HL-60 (cell line): ENCODE measurements at regions not wholly inside any gene's neighbourhood (a gene's known extent, or its start where the extent isn't known, plus 50 kb on each side); places are given as distances from the start of the nearest gene placed in this dataset.

Source experiments
- DNase-seq, 2 experiments: peaks; one replicate each; pipeline ENCODE4 v3.0.0-alpha.2; 2010 to 2020; ENCODE audit warnings: low read depth in 1 of 2, low spot score in 1 of 2
- H3K27ac ChIP-seq: fragments of 250-450 bp; sonication (Bioruptor Pico); replicated peaks from 2 replicates; pipeline ENCODE4 v1.5.1; 2020; ENCODE audit warnings: mild to moderate bottlenecking, moderate library complexity
- H3K27me3 ChIP-seq: fragments of 250-450 bp; sonication (Bioruptor Pico); 2 replicates; pipeline ENCODE4 v1.5.1; 2021; ENCODE audit warnings: mild to moderate bottlenecking, moderate library complexity; ENCODE audit not compliant: insufficient read depth, poor library complexity, severe bottlenecking
- H3K4me3 ChIP-seq: replicated peaks from 2 replicates; pipeline ENCODE4 v1.5.1; 2011; ENCODE audit warnings: mild to moderate bottlenecking, control low read depth, low read length; ENCODE audit not compliant: insufficient read depth
- GABPA ChIP-seq: IDR thresholded peaks from 2 replicates; pipeline ENCODE4 v1.6.1; 2012; ENCODE audit warnings: low read depth
- POLR2AphosphoS5 ChIP-seq: IDR thresholded peaks from 2 replicates; pipeline ENCODE4 v1.6.1; 2012; ENCODE audit warnings: low read depth
- SPI1 ChIP-seq: IDR thresholded peaks from 2 replicates; pipeline ENCODE4 v1.6.1; 2012; ENCODE audit warnings: low read depth, mild to moderate bottlenecking, borderline replicate concordance
- TF ChIP-seq, protein P1 (sequence below): IDR thresholded peaks from one replicate; pipeline ENCODE4 v1.5.1; 2011; ENCODE audit warnings: low read length, control low read depth, inconsistent platforms; ENCODE audit not compliant: insufficient read depth
- TF ChIP-seq, protein P2 (sequence below): IDR thresholded peaks from 2 replicates; pipeline ENCODE4 v1.6.1; 2012; ENCODE audit warnings: low read depth; ENCODE audit not compliant: insufficient replicate concordance

DNA sequence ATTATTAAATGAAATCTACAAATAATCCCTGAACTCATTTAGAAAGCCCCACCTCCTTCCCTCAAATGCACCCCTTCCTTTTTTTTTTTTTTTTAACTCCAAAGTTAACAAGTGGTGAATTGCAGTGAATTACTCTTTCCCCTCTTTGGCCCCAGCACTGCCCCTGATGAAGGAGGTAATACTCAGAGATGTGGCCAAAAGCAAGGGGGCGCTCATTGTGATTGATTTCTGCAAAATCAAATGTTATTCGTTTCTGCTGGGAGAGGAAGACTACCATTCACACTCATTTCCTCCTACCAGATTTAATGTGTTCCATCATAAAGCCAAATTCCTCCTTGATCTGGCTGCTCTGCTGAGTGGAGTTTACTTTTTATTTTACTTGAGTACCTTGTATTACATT, 259.4 kb downstream of the GPD2 start:
- Histone ChIP-seq H3K27ac (no peak overlapping the region), H3K4me3 (no peak overlapping the region), H3K27me3 (peaks cover 2% of the 10 kb centered on the region)
- TF ChIP-seq SPI1 (no peak), GABPA (no peak), POLR2AphosphoS5 (no peak)
- TF ChIP-seq, protein P1, sequence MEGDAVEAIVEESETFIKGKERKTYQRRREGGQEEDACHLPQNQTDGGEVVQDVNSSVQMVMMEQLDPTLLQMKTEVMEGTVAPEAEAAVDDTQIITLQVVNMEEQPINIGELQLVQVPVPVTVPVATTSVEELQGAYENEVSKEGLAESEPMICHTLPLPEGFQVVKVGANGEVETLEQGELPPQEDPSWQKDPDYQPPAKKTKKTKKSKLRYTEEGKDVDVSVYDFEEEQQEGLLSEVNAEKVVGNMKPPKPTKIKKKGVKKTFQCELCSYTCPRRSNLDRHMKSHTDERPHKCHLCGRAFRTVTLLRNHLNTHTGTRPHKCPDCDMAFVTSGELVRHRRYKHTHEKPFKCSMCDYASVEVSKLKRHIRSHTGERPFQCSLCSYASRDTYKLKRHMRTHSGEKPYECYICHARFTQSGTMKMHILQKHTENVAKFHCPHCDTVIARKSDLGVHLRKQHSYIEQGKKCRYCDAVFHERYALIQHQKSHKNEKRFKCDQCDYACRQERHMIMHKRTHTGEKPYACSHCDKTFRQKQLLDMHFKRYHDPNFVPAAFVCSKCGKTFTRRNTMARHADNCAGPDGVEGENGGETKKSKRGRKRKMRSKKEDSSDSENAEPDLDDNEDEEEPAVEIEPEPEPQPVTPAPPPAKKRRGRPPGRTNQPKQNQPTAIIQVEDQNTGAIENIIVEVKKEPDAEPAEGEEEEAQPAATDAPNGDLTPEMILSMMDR = no peak
- TF ChIP-seq, protein P2, sequence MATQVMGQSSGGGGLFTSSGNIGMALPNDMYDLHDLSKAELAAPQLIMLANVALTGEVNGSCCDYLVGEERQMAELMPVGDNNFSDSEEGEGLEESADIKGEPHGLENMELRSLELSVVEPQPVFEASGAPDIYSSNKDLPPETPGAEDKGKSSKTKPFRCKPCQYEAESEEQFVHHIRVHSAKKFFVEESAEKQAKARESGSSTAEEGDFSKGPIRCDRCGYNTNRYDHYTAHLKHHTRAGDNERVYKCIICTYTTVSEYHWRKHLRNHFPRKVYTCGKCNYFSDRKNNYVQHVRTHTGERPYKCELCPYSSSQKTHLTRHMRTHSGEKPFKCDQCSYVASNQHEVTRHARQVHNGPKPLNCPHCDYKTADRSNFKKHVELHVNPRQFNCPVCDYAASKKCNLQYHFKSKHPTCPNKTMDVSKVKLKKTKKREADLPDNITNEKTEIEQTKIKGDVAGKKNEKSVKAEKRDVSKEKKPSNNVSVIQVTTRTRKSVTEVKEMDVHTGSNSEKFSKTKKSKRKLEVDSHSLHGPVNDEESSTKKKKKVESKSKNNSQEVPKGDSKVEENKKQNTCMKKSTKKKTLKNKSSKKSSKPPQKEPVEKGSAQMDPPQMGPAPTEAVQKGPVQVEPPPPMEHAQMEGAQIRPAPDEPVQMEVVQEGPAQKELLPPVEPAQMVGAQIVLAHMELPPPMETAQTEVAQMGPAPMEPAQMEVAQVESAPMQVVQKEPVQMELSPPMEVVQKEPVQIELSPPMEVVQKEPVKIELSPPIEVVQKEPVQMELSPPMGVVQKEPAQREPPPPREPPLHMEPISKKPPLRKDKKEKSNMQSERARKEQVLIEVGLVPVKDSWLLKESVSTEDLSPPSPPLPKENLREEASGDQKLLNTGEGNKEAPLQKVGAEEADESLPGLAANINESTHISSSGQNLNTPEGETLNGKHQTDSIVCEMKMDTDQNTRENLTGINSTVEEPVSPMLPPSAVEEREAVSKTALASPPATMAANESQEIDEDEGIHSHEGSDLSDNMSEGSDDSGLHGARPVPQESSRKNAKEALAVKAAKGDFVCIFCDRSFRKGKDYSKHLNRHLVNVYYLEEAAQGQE = no peak
- no peak for DNase-seq

DNA sequence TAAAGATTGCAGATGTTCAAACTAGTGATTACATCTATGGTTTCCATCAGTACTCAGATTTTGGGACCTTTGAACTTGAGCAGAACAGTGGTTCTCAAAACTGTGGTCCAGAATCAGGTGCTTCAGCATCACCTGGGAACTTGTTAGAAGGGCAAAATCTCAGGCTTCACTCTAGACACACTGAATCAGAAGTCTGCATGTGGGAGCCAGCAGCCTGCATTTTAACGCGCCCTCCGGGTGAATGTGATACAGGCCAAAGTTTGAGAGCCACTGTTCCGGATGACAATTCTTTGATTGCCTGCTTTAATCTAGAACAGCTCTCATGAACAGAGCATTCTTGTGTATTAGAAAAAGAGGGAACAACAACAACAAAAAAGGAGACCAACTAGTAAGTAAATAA, 261.7 kb downstream of the GPD2 start:
- H3K27ac ChIP-seq = no peak overlapping the region
- TF ChIP-seq POLR2AphosphoS5 = no peak
- no peak for TF ChIP-seq GABPA
- TF ChIP-seq, protein P1 = no peak
- no peak for TF ChIP-seq SPI1
- TF ChIP-seq, protein P2 = no peak
- no peak for DNase-seq
- no peak overlapping the region for H3K4me3 ChIP-seq
- H3K27me3 ChIP-seq = peaks cover 2% of the 10 kb centered on the region

DNA sequence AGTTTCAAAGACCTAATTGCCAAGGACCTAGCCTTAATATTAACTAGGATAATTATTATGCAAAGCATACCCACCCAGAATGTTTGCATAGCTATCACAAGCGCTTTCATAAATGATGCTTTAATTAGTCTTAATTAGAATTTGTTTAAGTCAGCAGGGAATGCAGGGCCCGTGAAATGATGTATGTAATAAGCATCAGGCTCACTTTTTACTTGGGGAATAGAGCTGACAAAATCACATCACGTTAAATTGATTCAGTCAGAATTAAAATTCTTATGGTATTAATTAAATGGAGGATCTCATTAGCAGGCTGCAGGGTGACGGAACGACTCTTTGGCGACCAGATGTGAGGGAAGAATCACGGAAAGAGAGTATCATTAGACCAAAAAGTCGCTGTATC, 264.5 kb downstream of the GPD2 start:
- TF ChIP-seq POLR2AphosphoS5 (no peak), GABPA (no peak), SPI1 (no peak)
- TF ChIP-seq, protein P2 = no peak
- TF ChIP-seq, protein P1 = no peak
- Histone ChIP-seq H3K4me3 (no peak overlapping the region), H3K27ac (no peak overlapping the region), H3K27me3 (peaks cover 2% of the 10 kb centered on the region)
- DNase-seq = no peak
